OCI-LY7 (cell line): ENCODE measurements at regions not wholly inside any gene's neighbourhood (a gene's known extent, or its start where the extent isn't known, plus 50 kb on each side); places are given as distances from the start of the nearest gene placed in this dataset.

Experiments used
- BruUV-seq: library from RNA; stranded (reverse); fragments of 400-500 nt; replicated peaks from 2 replicates; lab custom pipeline; 2021; lab: Mats Ljungman, UMichigan
- CTCF ChIA-PET: fragments of 300-600 bp; sonication (Branson Sonifier 250); formaldehyde crosslinking; loops from one replicate; lab custom pipeline; 2022; ENCODE audit warnings: antibody characterized with exemption; ENCODE audit not compliant: unreplicated experiment; lab: Charles Lee
- POLR2A ChIA-PET: fragments of 300-600 bp; sonication (Branson Sonifier 250); formaldehyde crosslinking; loops from one replicate; lab custom pipeline; 2022; ENCODE audit warnings: antibody characterized with exemption; lab: Charles Lee
- DNase-seq: peaks from one replicate; pipeline ENCODE4 v3.0.0-alpha.2; 2015; ENCODE audit warnings: low spot score
- H2AFZ ChIP-seq: fragments of 200-600 bp; sonication (generic), shearing (Covaris generic); 2 replicates; pipeline ENCODE4 v1.6.1; 2014; ENCODE audit warnings: mild to moderate bottlenecking, antibody characterized with exemption, low read length, moderate library complexity
- H3K27ac ChIP-seq: fragments of 200-600 bp; sonication (generic); 2 replicates; pipeline ENCODE4 v1.5.1; 2014; ENCODE audit warnings: mixed run types, low read depth, mild to moderate bottlenecking, moderate library complexity, low read length, inconsistent platforms; ENCODE audit not compliant: poor library complexity, severe bottlenecking
- H3K36me3 ChIP-seq: fragments of 200-600 bp; sonication (generic); 2 replicates; pipeline ENCODE4 v1.6.1; 2014; ENCODE audit warnings: mild to moderate bottlenecking, antibody characterized with exemption, low read length, moderate library complexity, mixed read lengths; ENCODE audit not compliant: insufficient read depth
- H3K4me1 ChIP-seq: fragments of 200-600 bp; sonication (generic); 2 replicates; pipeline ENCODE4 v1.5.1; 2014; ENCODE audit warnings: mild to moderate bottlenecking, low read length; ENCODE audit not compliant: insufficient read depth, poor library complexity, severe bottlenecking
- H3K4me2 ChIP-seq: fragments of 200-600 bp; sonication (generic); 2 replicates; pipeline ENCODE4 v1.6.1; 2014; ENCODE audit warnings: mild to moderate bottlenecking, low read length
- H3K4me3 ChIP-seq: fragments of 200-600 bp; sonication (generic); 2 replicates; pipeline ENCODE4 v1.5.1; 2014; ENCODE audit warnings: mild to moderate bottlenecking, low read depth, low read length; ENCODE audit not compliant: poor library complexity, severe bottlenecking
- H3K79me2 ChIP-seq: fragments of 200-600 bp; sonication (generic); 2 replicates; pipeline ENCODE4 v1.6.1; 2016; ENCODE audit warnings: low read depth, mild to moderate bottlenecking, low read length, moderate library complexity, mixed read lengths; ENCODE audit not compliant: insufficient read depth
- H3K9me2 ChIP-seq: fragments of 200-600 bp; sonication (generic); 2 replicates; pipeline ENCODE4 v1.6.1; 2016; ENCODE audit warnings: mild to moderate bottlenecking, low read length, mixed read lengths; ENCODE audit not compliant: insufficient read depth
- H3K9me3 ChIP-seq: fragments of 200-600 bp; sonication (generic); 2 replicates; pipeline ENCODE4 v1.6.1; 2014; ENCODE audit warnings: mild to moderate bottlenecking, mixed run types, low read length, mixed read lengths
- H4K20me1 ChIP-seq: fragments of 200-600 bp; sonication (generic); 2 replicates; pipeline ENCODE4 v1.6.1; 2014; ENCODE audit warnings: mild to moderate bottlenecking, antibody characterized with exemption, low read length, moderate library complexity, mixed read lengths; ENCODE audit not compliant: insufficient read depth
- EZH2phosphoT487 ChIP-seq: fragments of 200-600 bp; sonication (generic); IDR thresholded peaks from 2 replicates; pipeline ENCODE4 v1.6.1; 2018; ENCODE audit warnings: low read depth, borderline replicate concordance, mild to moderate bottlenecking, mixed run types, antibody characterized with exemption, low read length, moderate library complexity, mixed read lengths
- intact Hi-C: fragments of 100-400 bp; cut with micrococcal nuclease; formaldehyde crosslinking; loops from one replicate; pipeline ENCODE4 v1.10.0; 2022; ENCODE audit not compliant: unreplicated experiment
- TF ChIP-seq, protein P1 (sequence below): fragments of 200-600 bp; sonication (generic); conservative IDR thresholded peaks from 2 replicates; pipeline ENCODE4 v1.5.1; 2014; ENCODE audit warnings: mild to moderate bottlenecking, antibody characterized with exemption, low read length, moderate library complexity, mixed read lengths

GRCh38 chr4:3648731-3649130 is 116.5 kb upstream of the LRPAP1 start:
- Histone ChIP-seq H3K27ac (no peak overlapping the region), H3K9me3 (no peaks in the 10 kb centered on the region), H4K20me1 (no peaks in the 10 kb centered on the region), H3K4me3 (no peak overlapping the region), H3K79me2 (no peaks in the 10 kb centered on the region), H3K4me2 (no peak overlapping the region), H3K36me3 (no peaks in the 10 kb centered on the region), H3K4me1 (no peaks in the 10 kb centered on the region), H3K9me2 (no peaks in the 10 kb centered on the region), H2AFZ (no peak overlapping the region)
- BruUV-seq: no TSS peak
- ChIA-PET POLR2A (no interaction called here), CTCF (no interaction called here)
- intact Hi-C loops: no loop called here
- DNase-seq: no peak
- TF ChIP-seq, protein P1, sequence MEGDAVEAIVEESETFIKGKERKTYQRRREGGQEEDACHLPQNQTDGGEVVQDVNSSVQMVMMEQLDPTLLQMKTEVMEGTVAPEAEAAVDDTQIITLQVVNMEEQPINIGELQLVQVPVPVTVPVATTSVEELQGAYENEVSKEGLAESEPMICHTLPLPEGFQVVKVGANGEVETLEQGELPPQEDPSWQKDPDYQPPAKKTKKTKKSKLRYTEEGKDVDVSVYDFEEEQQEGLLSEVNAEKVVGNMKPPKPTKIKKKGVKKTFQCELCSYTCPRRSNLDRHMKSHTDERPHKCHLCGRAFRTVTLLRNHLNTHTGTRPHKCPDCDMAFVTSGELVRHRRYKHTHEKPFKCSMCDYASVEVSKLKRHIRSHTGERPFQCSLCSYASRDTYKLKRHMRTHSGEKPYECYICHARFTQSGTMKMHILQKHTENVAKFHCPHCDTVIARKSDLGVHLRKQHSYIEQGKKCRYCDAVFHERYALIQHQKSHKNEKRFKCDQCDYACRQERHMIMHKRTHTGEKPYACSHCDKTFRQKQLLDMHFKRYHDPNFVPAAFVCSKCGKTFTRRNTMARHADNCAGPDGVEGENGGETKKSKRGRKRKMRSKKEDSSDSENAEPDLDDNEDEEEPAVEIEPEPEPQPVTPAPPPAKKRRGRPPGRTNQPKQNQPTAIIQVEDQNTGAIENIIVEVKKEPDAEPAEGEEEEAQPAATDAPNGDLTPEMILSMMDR: no peak
- no peak for TF ChIP-seq EZH2phosphoT487

- CTCF ChIA-PET: no interaction called here
- intact Hi-C loops: no loop called here
- Histone ChIP-seq H3K27ac (no peak overlapping the region), H3K9me3 (no peaks in the 10 kb centered on the region), H2AFZ (no peak overlapping the region), H3K9me2 (no peaks in the 10 kb centered on the region), H4K20me1 (no peaks in the 10 kb centered on the region), H3K4me2 (no peak overlapping the region), H3K4me1 (no peaks in the 10 kb centered on the region), H3K79me2 (no peaks in the 10 kb centered on the region), H3K36me3 (no peaks in the 10 kb centered on the region), H3K4me3 (no peak overlapping the region)
- BruUV-seq: no TSS peak
- POLR2A ChIA-PET: no interaction called here
- no peak for DNase-seq
- no peak for TF ChIP-seq EZH2phosphoT487
- TF ChIP-seq, protein P1: no peak
Measured at GRCh38 chr4:3648195-3648594, 116.0 kb upstream of the LRPAP1 start.

GRCh38 chr4:3647421-3647820 is 115.2 kb upstream of the LRPAP1 start:
- no peak for DNase-seq
- Histone ChIP-seq H3K79me2 (no peaks in the 10 kb centered on the region), H4K20me1 (no peaks in the 10 kb centered on the region), H3K4me3 (no peak overlapping the region), H3K27ac (no peak overlapping the region), H3K9me2 (no peaks in the 10 kb centered on the region), H3K4me1 (no peaks in the 10 kb centered on the region), H3K36me3 (no peaks in the 10 kb centered on the region), H3K9me3 (no peaks in the 10 kb centered on the region), H2AFZ (no peak overlapping the region), H3K4me2 (no peak overlapping the region)
- ChIA-PET POLR2A (no interaction called here), CTCF (no interaction called here)
- TF ChIP-seq, protein P1: no peak
- no peak for TF ChIP-seq EZH2phosphoT487
- no TSS peak for BruUV-seq
- intact Hi-C loops: no loop called here
